AG09309 (cell line): ENCODE measurements at regions not wholly inside any gene's neighbourhood (a gene's known extent, or its start where the extent isn't known, plus 50 kb on each side); places are given as distances from the start of the nearest gene placed in this dataset.

ENCODE experiments used
- DNase-seq: peaks from one replicate; pipeline ENCODE4 v3.0.0-alpha.2; 2010; ENCODE audit warnings: low read depth
- H3K4me3 ChIP-seq: 2 replicates; pipeline ENCODE4 v1.5.1; 2011; ENCODE audit warnings: mild to moderate bottlenecking, low read depth, low read length, moderate library complexity; ENCODE audit not compliant: control insufficient read depth
- CTCF ChIP-seq: IDR thresholded peaks from 2 replicates; pipeline ENCODE4 v1.5.1; 2011; ENCODE audit warnings: mild to moderate bottlenecking, low read depth, low read length, inconsistent platforms; ENCODE audit not compliant: insufficient read depth, control insufficient read depth; ENCODE audit errors: missing control alignments

- no peak for TF ChIP-seq CTCF
- H3K4me3 ChIP-seq = no peak overlapping the region
- DNase-seq = no peak
Observed at GRCh38 chr1:94319319-94320102, 82.1 kb upstream of the ARHGAP29 start.

GRCh38 chr1:94318505-94319030 is 81.2 kb upstream of the ARHGAP29 start:
- TF ChIP-seq CTCF = no peak
- H3K4me3 ChIP-seq = no peak overlapping the region
- no peak for DNase-seq

GRCh38 chr1:94317790-94318188 is 80.4 kb upstream of the ARHGAP29 start:
- no peak overlapping the region for H3K4me3 ChIP-seq
- no peak for TF ChIP-seq CTCF
- no peak for DNase-seq

DNA sequence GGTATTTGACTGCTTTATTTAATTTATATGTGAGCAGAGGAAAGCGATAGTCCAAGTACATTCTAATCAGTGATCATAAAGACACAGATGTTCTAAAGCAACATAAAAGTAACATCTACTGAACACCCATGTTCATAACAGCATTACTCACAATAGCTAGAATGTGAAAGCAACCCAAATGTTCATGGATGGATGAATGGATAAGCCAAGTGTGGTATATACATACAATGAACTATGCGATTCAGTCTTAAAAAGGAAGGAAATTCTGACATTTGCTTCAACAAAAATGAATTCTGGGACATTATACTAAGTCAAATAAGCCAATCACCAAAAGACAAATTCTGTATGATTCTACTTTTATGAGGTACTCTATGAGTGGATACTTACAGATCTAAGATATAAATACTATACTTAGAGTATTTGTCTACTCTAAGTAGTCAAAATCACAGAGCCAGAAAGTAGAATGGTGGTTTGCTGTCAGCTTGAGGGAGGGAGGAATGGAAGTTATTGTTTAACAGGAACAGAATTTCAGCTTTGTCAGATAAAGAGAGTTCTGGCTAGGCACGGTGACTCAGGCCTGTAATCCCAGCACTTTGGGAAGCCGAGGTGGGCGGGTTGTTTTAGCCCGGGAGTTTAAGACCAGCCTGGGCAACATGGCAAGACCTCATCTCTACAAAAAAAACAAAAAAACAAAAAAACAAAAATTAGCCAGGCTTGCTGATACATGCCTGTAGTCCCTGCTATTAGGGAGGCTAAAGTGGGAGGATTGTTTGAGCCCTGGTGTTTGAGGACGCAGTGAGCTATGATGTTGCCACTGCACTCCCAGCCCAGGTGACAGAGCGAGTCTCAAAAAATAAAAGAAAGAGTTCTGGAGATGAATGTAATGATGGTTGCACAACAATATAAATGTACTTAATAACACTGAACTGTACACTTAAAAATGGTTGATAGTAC is 79.7 kb upstream of the ARHGAP29 start:
- TF ChIP-seq CTCF = no peak
- H3K4me3 ChIP-seq = no peak overlapping the region
- no peak for DNase-seq

DNA sequence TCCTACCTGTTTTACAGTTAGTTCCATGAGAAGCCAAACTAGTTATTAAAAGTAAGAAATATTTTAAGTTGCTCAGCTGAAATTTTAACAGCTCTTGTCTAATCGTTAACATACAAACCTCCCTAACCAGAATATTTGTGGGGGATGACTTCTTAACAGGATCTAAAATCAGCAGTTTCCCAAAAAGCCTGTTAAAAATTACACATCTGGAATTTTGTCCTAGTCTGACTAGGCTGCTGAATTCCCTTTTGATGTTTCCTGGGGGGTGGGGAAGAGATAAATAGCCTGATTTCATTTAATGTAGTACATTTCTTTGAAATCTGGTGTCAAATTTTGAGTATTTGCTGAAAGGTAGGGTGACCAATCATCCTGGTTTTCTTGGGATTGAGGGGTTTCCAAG is 78.8 kb upstream of the ARHGAP29 start:
- H3K4me3 ChIP-seq = no peak overlapping the region
- TF ChIP-seq CTCF = no peak
- no peak for DNase-seq

- no peak for TF ChIP-seq CTCF
- no peak for DNase-seq
- H3K4me3 ChIP-seq = no peak overlapping the region
Observed at GRCh38 chr1:94315552-94316116, 78.2 kb upstream of the ARHGAP29 start.
